Ectodermal cell (in vitro differentiated cells): ENCODE measurements at regions not wholly inside any gene's neighbourhood (a gene's known extent, or its start where the extent isn't known, plus 50 kb on each side); places are given as distances from the start of the nearest gene placed in this dataset.

Experiments
- H3K27ac ChIP-seq: 2 replicates; pipeline ENCODE4 v1.7.0; 2013; ENCODE audit warnings: mild to moderate bottlenecking, low read depth, low read length; ENCODE audit not compliant: insufficient read depth, poor library complexity, severe bottlenecking
- H3K27me3 ChIP-seq: 2 replicates; pipeline ENCODE4 v1.7.0; 2013; ENCODE audit warnings: mild to moderate bottlenecking, low read length; ENCODE audit not compliant: insufficient read depth, control insufficient read depth, poor library complexity, severe bottlenecking
- H3K36me3 ChIP-seq: one replicate; pipeline ENCODE4 v1.7.0; 2013; ENCODE audit warnings: low read length; ENCODE audit not compliant: control insufficient read depth, insufficient read depth
- H3K4me1 ChIP-seq: one replicate; pipeline ENCODE4 v1.7.0; 2013; ENCODE audit warnings: low read length; ENCODE audit not compliant: control insufficient read depth, insufficient read depth
- H3K4me3 ChIP-seq: 2 replicates; pipeline ENCODE4 v1.7.0; 2013; ENCODE audit warnings: low read depth, low read length, control low read depth; ENCODE audit not compliant: insufficient read depth
- H3K9me3 ChIP-seq: 2 replicates; pipeline ENCODE4 v1.7.0; 2013; ENCODE audit warnings: mild to moderate bottlenecking, low read length, moderate library complexity; ENCODE audit not compliant: control insufficient read depth
- WGBS, 2 experiments: methylation state at CpG; one replicate each; pipeline ENCODE4 v1.1.7; 2013; ENCODE audit warnings: missing lambda C conversion rate in 2 of 2; 5-methylcytosine and 5-hydroxymethylcytosine counted together

GRCh38 chr2:217434180-217434975 lies 568.4 kb downstream of the TNS1 start:
- H3K27ac ChIP-seq: no peak overlapping the region
- 59 to 61% methylated on average over 8 of the region's 8 CpGs for WGBS, 2 experiments
- H3K4me1 ChIP-seq: peaks cover 14% of the 10 kb centered on the region

GRCh38 chr2:217433522-217433921 lies 569.3 kb downstream of the TNS1 start:
- Histone ChIP-seq H3K27ac (no peak overlapping the region), H3K4me3 (no peak overlapping the region), H3K4me1 (peaks cover 14% of the 10 kb centered on the region), H3K9me3 (no peaks in the 10 kb centered on the region), H3K36me3 (no peaks in the 10 kb centered on the region), H3K27me3 (no peaks in the 10 kb centered on the region)
- 82 to 83% methylated on average over 6 of the region's 6 CpGs for WGBS, 2 experiments

More at GRCh38 chr2:217434180-217434975, 568.4 kb downstream of the TNS1 start:
- Histone ChIP-seq H3K36me3 (no peaks in the 10 kb centered on the region), H3K27me3 (no peaks in the 10 kb centered on the region), H3K9me3 (no peaks in the 10 kb centered on the region), H3K4me3 (no peak overlapping the region)

- H3K4me1 ChIP-seq: peaks cover 7% of the 10 kb centered on the region
- no peak overlapping the region for H3K27ac ChIP-seq
- 79 to 83% methylated on average over 7 of the region's 7 CpGs for whole genome bisulfite sequencing, 2 experiments
- H3K9me3 ChIP-seq: no peaks in the 10 kb centered on the region
- no peaks in the 10 kb centered on the region for H3K27me3 ChIP-seq
- no peak overlapping the region for H3K4me3 ChIP-seq
- H3K36me3 ChIP-seq: no peaks in the 10 kb centered on the region
These were observed 571.1 kb downstream of the TNS1 start for GRCh38 chr2:217431577-217432269.

- Histone ChIP-seq H3K36me3 (no peaks in the 10 kb centered on the region), H3K9me3 (no peaks in the 10 kb centered on the region), H3K27me3 (no peaks in the 10 kb centered on the region), H3K27ac (no peak overlapping the region), H3K4me1 (peaks cover 7% of the 10 kb centered on the region), H3K4me3 (no peak overlapping the region)
- 81 to 84% methylated on average over 3 of the region's 3 CpGs for WGBS, 2 experiments
These were observed 571.2 kb upstream of the TNP1 start for GRCh38 chr2:217430916-217431576.

- Histone ChIP-seq H3K27me3 (no peaks in the 10 kb centered on the region), H3K27ac (no peak overlapping the region), H3K4me1 (peaks cover 7% of the 10 kb centered on the region), H3K9me3 (no peaks in the 10 kb centered on the region), H3K4me3 (no peak overlapping the region), H3K36me3 (no peaks in the 10 kb centered on the region)
- WGBS, 2 experiments: 95 to 98% methylated on average over 6 of the region's 6 CpGs
These were observed 570.2 kb upstream of the TNP1 start for GRCh38 chr2:217429981-217430500.

- H3K27ac ChIP-seq: no peak overlapping the region
- no peaks in the 10 kb centered on the region for H3K27me3 ChIP-seq
- H3K4me3 ChIP-seq: no peak overlapping the region
- H3K36me3 ChIP-seq: no peaks in the 10 kb centered on the region
- H3K9me3 ChIP-seq: no peaks in the 10 kb centered on the region
- no peaks in the 10 kb centered on the region for H3K4me1 ChIP-seq
These were observed 562.0 kb upstream of the TNP1 start for GRCh38 chr2:217421834-217422233.

GRCh38 chr2:217420854-217421253 lies 561.0 kb upstream of the TNP1 start:
- H3K9me3 ChIP-seq: no peaks in the 10 kb centered on the region
- no peaks in the 10 kb centered on the region for H3K27me3 ChIP-seq
- H3K4me3 ChIP-seq: no peak overlapping the region
- no peaks in the 10 kb centered on the region for H3K4me1 ChIP-seq
- WGBS, 2 experiments: 91 to 94% methylated on average over 4 of the region's 4 CpGs
- no peak overlapping the region for H3K27ac ChIP-seq
- H3K36me3 ChIP-seq: no peaks in the 10 kb centered on the region

GRCh38 chr2:217419055-217419671 lies 559.3 kb upstream of the TNP1 start:
- H3K27ac ChIP-seq: no peak overlapping the region
- H3K4me1 ChIP-seq: no peaks in the 10 kb centered on the region
- H3K4me3 ChIP-seq: no peak overlapping the region
- no peaks in the 10 kb centered on the region for H3K9me3 ChIP-seq
- 91 to 95% methylated on average over 4 to 5 of the region's 5 CpGs for WGBS, 2 experiments
- H3K27me3 ChIP-seq: no peaks in the 10 kb centered on the region
- no peaks in the 10 kb centered on the region for H3K36me3 ChIP-seq

- no peaks in the 10 kb centered on the region for H3K4me1 ChIP-seq
- WGBS, 2 experiments: 85 to 90% methylated on average over 3 of the region's 3 CpGs
- no peak overlapping the region for H3K27ac ChIP-seq
- H3K36me3 ChIP-seq: no peaks in the 10 kb centered on the region
- H3K4me3 ChIP-seq: no peak overlapping the region
- no peaks in the 10 kb centered on the region for H3K9me3 ChIP-seq
- no peaks in the 10 kb centered on the region for H3K27me3 ChIP-seq
These were observed 558.7 kb upstream of the TNP1 start for GRCh38 chr2:217418544-217418943.

- Histone ChIP-seq H3K9me3 (no peaks in the 10 kb centered on the region), H3K4me1 (no peaks in the 10 kb centered on the region), H3K27me3 (no peaks in the 10 kb centered on the region), H3K27ac (no peak overlapping the region), H3K36me3 (no peaks in the 10 kb centered on the region), H3K4me3 (no peak overlapping the region)
- WGBS, 2 experiments: 92 to 93% methylated on average over 3 of the region's 3 CpGs
These were observed 558.2 kb upstream of the TNP1 start for GRCh38 chr2:217418090-217418489.
